ENCODE measurements at regions not wholly inside any gene's neighbourhood (a gene's known extent, or its start where the extent isn't known, plus 50 kb on each side); places are given as distances from the start of the nearest gene placed in this dataset.

DNA sequence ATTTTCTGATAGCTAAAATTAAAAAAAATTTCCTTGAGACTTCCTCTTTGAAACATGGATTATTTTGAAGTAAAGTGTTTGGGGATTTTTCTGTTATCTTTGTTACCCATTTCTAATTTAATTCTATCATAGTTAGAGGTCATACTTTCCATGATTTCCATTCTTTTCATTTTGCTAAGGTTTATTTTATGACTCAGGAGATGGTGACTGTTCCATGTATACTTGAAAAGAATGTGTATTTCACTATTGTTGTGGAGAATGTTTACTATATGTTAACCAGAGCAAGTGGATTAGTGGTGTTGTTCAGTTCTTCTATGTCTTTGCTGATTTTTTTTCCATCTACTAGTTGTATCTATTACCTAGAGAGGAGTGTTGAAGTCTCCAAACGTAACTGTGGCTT is 250.5 kb upstream of the PELI2 start:
- TF ChIP-seq POLR2A (IDR thresholded peaks at IDR 0.05): no peak
- TF ChIP-seq, protein P1, sequence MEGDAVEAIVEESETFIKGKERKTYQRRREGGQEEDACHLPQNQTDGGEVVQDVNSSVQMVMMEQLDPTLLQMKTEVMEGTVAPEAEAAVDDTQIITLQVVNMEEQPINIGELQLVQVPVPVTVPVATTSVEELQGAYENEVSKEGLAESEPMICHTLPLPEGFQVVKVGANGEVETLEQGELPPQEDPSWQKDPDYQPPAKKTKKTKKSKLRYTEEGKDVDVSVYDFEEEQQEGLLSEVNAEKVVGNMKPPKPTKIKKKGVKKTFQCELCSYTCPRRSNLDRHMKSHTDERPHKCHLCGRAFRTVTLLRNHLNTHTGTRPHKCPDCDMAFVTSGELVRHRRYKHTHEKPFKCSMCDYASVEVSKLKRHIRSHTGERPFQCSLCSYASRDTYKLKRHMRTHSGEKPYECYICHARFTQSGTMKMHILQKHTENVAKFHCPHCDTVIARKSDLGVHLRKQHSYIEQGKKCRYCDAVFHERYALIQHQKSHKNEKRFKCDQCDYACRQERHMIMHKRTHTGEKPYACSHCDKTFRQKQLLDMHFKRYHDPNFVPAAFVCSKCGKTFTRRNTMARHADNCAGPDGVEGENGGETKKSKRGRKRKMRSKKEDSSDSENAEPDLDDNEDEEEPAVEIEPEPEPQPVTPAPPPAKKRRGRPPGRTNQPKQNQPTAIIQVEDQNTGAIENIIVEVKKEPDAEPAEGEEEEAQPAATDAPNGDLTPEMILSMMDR (IDR thresholded peaks at IDR 0.05): no peak
- WGBS, 2 donors: 90 to 98% methylated on average over 1 of the region's 1 CpG
- DNase-seq (ENCODE audit: low spot score in 2 of 2): no peak
- intact Hi-C loops (cut with DNase I; ENCODE audit: low total_unique reads): no loop called here
- no peak overlapping the region for H3K4me3 ChIP-seq (ENCODE audit: low read depth, poor library complexity, severe bottlenecking)

DNA sequence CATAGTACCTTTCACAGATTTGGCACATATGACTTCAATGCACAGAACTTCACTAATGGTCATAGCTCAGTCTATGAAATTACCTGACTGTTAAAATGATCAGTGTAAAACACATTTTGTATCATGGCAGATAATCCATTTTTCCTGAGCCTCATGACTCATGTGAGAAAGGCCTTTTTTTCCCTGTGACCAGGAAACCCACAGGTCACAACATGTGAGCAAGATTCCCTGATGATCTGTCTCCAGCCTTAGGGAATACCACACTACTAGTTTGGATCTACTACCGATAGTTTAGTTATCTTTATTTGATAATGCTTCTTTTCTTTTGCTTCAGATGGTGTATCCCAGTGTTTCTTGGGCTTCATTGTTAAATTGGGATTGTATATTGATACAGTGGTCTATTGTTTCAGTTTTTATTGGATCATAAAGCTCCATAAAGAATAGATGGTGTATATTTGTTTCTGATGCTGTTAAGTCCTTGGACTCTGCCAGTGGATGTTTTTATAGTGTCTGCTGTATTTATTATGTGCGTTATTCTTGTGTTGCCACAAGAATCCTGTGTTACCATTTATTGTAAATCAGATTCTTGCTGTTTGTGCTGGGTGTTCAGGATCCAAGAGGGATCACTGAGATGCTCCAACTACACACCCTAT is 248.7 kb upstream of the PELI2 start:
- DNase-seq (ENCODE audit: low spot score in 2 of 2): no peak
- WGBS, 2 donors: 42 to 49% methylated on average over 2 of the region's 2 CpGs
- H3K4me3 ChIP-seq (ENCODE audit: low read depth, poor library complexity, severe bottlenecking): no peak overlapping the region
- intact Hi-C loops (cut with DNase I; ENCODE audit: low total_unique reads): no loop called here
- TF ChIP-seq, protein P1 (IDR thresholded peaks at IDR 0.05): no peak
- no peak for TF ChIP-seq POLR2A (IDR thresholded peaks at IDR 0.05)

DNA sequence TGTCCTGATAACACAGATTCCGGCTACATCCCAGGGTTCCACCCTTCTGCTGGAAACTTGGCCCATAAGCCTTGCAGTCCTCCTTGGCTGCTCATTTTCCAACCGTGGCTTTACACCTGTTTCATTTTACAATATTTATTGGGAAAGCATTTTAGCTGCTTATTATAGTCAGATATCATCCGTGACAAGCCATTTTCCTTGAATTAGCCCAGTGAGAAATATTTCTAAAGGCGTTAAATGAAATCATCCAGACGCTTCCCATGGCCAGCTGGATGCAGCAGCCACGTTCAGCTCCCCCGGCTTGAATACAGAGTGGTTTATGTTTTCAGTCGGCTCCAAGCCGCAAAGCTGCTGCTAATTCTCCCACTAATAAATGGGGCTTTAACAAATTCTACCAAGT is 245.0 kb upstream of the PELI2 start:
- DNase-seq (ENCODE audit: low spot score in 2 of 2): no peak
- intact Hi-C loops (cut with DNase I; ENCODE audit: low total_unique reads): no loop called here
- 57% methylated on average over 9 of the region's 9 CpGs for WGBS, 2 donors
- TF ChIP-seq, protein P1 (IDR thresholded peaks at IDR 0.05): no peak
- no peak for TF ChIP-seq POLR2A (IDR thresholded peaks at IDR 0.05)
- no peak overlapping the region for H3K4me3 ChIP-seq (ENCODE audit: low read depth, poor library complexity, severe bottlenecking)

DNA sequence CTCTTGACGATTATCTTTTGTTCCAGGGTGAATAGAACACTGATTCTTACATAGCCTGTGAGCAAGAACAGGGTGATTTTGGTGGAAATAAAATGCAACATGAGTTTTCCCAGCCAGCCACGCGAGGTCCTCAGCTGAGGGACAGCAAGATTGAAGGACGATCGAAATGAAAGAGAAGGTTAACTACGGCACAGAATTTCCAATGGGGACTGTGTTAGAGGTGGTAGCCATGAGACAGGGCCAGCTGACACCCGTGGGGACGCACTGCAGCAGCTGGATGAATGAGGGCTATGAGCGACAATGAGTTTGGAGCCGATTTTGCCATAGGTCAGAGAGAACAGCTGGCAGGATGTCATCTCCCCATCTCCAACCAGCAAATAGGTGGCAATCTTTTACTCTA is 243.4 kb upstream of the PELI2 start:
- no peak overlapping the region for H3K4me3 ChIP-seq (ENCODE audit: low read depth, poor library complexity, severe bottlenecking)
- TF ChIP-seq, protein P1 (IDR thresholded peaks at IDR 0.05): no peak
- no peak for TF ChIP-seq POLR2A (IDR thresholded peaks at IDR 0.05)
- intact Hi-C loops (cut with DNase I; ENCODE audit: low total_unique reads): no loop called here
- DNase-seq (ENCODE audit: low spot score in 2 of 2): no peak
- 69 to 70% methylated on average over 10 of the region's 10 CpGs for WGBS, 2 donors

DNA sequence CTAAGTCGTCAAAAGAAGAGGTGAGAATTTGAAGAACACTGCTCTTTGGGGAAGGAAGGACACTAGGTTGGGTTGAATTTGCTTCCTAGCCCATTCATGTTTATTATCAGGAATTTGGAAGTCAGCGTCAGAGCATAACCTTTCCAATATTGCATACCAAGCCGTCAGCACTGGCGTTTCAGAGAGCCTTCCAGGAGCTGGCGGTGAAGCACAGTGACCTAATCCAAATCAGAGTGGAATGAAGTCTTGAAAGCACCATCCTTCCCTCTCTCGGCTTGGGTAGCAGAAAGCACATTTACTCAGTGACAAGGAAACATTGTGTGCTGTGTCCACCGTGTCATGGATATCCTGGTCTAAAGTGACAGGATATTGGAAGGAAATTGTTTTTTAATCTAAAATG is 240.3 kb upstream of the PELI2 start:
- no peak for DNase-seq (ENCODE audit: low spot score in 2 of 2)
- H3K4me3 ChIP-seq (ENCODE audit: low read depth, poor library complexity, severe bottlenecking): no peak overlapping the region
- TF ChIP-seq, protein P1 (IDR thresholded peaks at IDR 0.05): no peak
- TF ChIP-seq POLR2A (IDR thresholded peaks at IDR 0.05): no peak
- 56 to 57% methylated on average over 7 of the region's 7 CpGs for WGBS, 2 donors
- intact Hi-C loops (cut with DNase I; ENCODE audit: low total_unique reads): no loop called here
